Body of pancreas (tissue), 4 donors: ENCODE measurements at regions not wholly inside any gene's neighbourhood (a gene's known extent, or its start where the extent isn't known, plus 50 kb on each side); places are given as distances from the start of the nearest gene placed in this dataset.

Source experiments
- ATAC-seq: fragments of 150-250 bp; one replicate; pipeline ENCODE4 v1.9.1; 2016
- DNase-seq, 4 donors: peaks; one replicate each; pipeline ENCODE4 v3.0.0-alpha.2; 2019
- H3K27ac ChIP-seq, 4 donors: fragments of 200-600 bp; sonication (generic); 1 replicate in 3 of 4; 2 replicates in 1 of 4; pipeline versions ENCODE4 v1.5.1 to v1.6.1; 2016 to 2019; ENCODE audit warnings: mild to moderate bottlenecking in 1 of 4, mixed read lengths in 1 of 4, moderate library complexity in 1 of 4
- H3K27me3 ChIP-seq, 2 donors: fragments of 200-600 bp; sonication (generic); one replicate each; pipeline ENCODE4 v1.6.0; 2016; ENCODE audit warnings: mild to moderate bottlenecking in 1 of 2
- H3K36me3 ChIP-seq, 2 donors: fragments of 200-600 bp; sonication (generic); replicated peaks in 1 of 2; 2 replicates each; pipeline ENCODE4 v1.5.1; 2016; ENCODE audit warnings: low read depth in 2 of 2; ENCODE audit not compliant: insufficient read depth in 1 of 2
- H3K4me1 ChIP-seq: fragments of 200-600 bp; sonication (generic); one replicate; pipeline ENCODE4 v1.6.0; 2016
- H3K4me3 ChIP-seq, 2 donors: fragments of 200-600 bp; sonication (generic); 1 replicate in 1 of 2; 2 replicates in 1 of 2; pipeline ENCODE4 v1.5.1; 2016 to 2019
- H3K9me3 ChIP-seq, 3 donors: fragments of 200-600 bp; sonication (generic); 1 replicate in 2 of 3; 2 replicates in 1 of 3; pipeline ENCODE4 v1.5.1; 2016
- CTCF ChIP-seq, 7 experiments: fragments of 450-650 bp in 4 of 7; fragments of 200-600 bp in 3 of 7; sonication (generic) in 3 of 7; IDR thresholded peaks; one replicate each; pipeline ENCODE4 v1.5.1; 2016 to 2019; ENCODE audit warnings: antibody characterized with exemption in 7 of 7
- POLR2A ChIP-seq, 3 donors: fragments of 450-650 bp; IDR thresholded peaks; one replicate each; pipeline ENCODE4 v1.6.1; 2016; ENCODE audit warnings: antibody characterized with exemption in 3 of 3, mild to moderate bottlenecking in 2 of 3
- WGBS, 2 donors: methylation state at CpG; one replicate each; pipeline ENCODE4 v1.1.5; 2017; 5-methylcytosine and 5-hydroxymethylcytosine counted together
- intact Hi-C: fragments of 100-400 bp; cut with DNase I; formaldehyde crosslinking; loops from one replicate; pipeline ENCODE4 v1.15.1; 2023

DNA sequence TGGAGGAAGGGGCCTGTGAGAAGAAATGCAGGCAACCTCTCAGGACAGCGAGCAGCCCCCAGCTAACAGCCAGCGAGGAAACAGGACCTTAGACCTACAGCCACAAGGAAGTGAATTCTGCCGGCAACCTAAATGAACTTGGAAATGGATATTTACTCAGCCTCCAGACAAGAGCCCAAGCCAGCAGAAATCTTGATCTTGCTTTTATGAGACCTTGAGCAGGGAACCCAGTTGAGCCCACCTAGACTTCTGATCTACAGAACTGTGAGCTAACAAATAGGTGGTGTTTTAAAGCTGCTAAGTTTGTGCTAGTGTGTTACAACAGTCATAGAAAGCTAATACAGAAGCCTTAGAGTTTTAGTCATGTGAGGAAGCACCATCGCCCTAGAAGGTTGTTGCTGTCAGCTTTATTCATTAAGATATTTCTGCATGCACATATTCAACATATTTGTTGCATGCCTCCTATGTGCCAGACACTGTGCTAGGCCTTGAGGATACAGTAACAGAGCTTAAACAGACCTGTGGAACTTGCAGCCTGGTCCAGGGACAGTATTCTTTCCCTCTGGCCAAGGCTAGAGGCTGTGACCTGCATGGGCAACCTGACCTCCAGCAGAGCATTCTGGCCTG lies 50.3 kb downstream of the NALF2 start:
- Histone ChIP-seq H3K36me3 (no peaks in the 10 kb centered on the region), H3K27me3 (no peaks in the 10 kb centered on the region), H3K9me3 (no peaks in the 10 kb centered on the region), H3K4me1 (peaks cover 7% of the 10 kb centered on the region), H3K27ac (no peak overlapping the region), H3K4me3 (no peak overlapping the region)
- intact Hi-C loops: no loop called here
- ATAC-seq: no peak
- no peak for DNase-seq
- TF ChIP-seq POLR2A (IDR thresholded peaks at IDR 0.05) (no peak), CTCF (IDR thresholded peaks at IDR 0.05) (no peak)
- 61 to 66% methylated on average over 3 to 4 of the region's 4 CpGs for WGBS, 2 donors

GRCh38 chrX:69555481-69556041 lies 51.4 kb downstream of the NALF2 start:
- Histone ChIP-seq H3K4me1 (peaks cover 7% of the 10 kb centered on the region), H3K9me3 (no peaks in the 10 kb centered on the region), H3K27me3 (no peaks in the 10 kb centered on the region), H3K27ac (peak overlapping the region in 1 of 4 donors; percentile 45), H3K4me3 (no peak overlapping the region), H3K36me3 (no peaks in the 10 kb centered on the region)
- WGBS, 2 donors: 74 to 94% methylated on average over 2 to 6 of the region's 6 CpGs
- DNase-seq (no peak), ATAC-seq (no peak)
- intact Hi-C loops: no loop called here
- TF ChIP-seq POLR2A (IDR thresholded peaks at IDR 0.05) (no peak), CTCF (IDR thresholded peaks at IDR 0.05) (no peak)

DNA sequence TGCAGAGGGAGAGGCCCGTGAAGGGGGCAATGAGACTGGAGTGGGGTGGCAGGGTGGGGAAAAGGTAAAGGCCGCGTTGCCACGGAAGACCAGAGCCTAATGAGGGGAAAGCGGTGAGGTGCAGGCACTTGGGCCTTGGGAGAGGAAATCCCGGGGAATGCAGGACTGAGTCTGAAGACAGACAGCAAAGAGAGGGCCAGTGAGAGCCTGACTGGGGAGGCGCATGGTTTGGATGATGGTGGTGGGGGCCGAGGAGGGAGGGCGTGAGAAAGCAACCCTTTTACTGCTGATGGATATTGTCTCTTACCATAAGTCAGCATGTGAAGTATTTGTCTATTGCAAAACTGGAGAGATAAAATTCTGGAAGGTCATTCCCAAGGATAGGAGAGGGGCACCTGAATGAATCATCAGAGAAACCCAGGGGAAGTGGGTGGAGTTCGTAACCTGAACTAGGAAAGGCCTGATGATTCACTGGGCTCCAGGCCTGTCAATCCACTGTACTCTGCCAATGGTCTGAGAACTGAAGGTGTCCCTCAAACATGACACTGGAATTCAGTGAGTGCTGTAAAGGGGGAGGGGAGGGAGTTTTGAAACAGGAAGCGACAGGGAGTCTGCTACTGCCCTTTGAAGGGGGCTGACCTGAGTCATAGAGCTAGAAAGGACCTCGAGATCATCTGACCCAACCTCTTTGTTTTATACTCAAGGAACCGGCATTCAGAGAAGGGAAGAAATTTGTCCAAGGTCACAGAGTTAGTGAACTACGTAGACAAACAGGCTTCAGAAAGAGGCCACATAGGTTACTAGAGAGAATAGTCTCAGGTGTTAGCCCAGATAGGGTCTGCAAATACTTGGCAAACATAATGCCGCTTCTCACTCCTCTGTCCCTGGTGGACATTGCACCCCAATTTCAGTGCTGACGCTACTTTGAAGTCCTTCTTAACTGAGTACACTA lies 52.2 kb downstream of the NALF2 start:
- WGBS, 2 donors: 58 to 60% methylated on average over 16 of the region's 16 CpGs
- peak; percentile 24 to 66 (median 50) for DNase-seq

DNA sequence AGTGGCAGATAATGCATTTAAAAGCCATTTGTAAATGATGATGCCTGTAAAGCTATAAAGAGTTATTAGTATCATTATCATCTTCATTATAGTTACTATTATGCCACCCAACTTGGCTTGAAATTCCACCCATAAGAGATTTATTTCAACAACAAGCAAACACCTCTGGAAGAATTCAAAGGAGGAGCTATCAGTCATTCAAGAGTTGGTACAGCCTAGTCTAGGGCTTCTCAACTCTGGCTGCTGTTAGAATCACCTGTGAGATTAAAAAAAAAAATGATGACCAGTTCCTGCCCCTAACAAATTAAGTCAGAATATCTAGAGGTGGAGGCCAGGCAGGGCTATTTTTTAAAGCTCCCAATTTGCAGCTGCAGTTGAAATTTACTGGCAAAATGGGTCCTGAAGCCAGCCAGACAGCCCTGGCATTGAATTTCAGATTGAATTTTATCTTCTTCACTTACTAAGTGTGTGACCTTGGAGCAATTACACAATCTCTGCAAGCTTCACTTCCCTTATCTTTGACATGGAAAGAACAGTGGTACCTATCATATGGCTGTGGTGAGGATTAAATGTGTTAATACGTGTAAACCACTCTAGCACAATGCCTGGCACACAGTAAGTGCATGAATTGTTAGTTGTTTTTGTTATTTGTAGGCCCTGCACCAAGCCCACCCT lies 52.9 kb upstream of the EDA start:
- no peak for ATAC-seq
- Histone ChIP-seq H3K9me3 (no peaks in the 10 kb centered on the region), H3K4me1 (no peaks in the 10 kb centered on the region), H3K27me3 (no peaks in the 10 kb centered on the region), H3K36me3 (no peaks in the 10 kb centered on the region), H3K27ac (no peak overlapping the region), H3K4me3 (no peak overlapping the region)
- intact Hi-C loops: no loop called here
- 9 to 14% methylated on average over 1 of the region's 1 CpG for WGBS, 2 donors
- DNase-seq: no peak
- no peak for TF ChIP-seq CTCF (IDR thresholded peaks at IDR 0.05)
- TF ChIP-seq POLR2A (IDR thresholded peaks at IDR 0.05): no peak

More for the DNA sequence above, 52.2 kb downstream of the NALF2 start:
- Histone ChIP-seq H3K4me1 (peaks cover 7% of the 10 kb centered on the region), H3K27ac (peak overlapping the region in 1 of 4 donors; percentile 45), H3K9me3 (no peaks in the 10 kb centered on the region), H3K36me3 (no peaks in the 10 kb centered on the region), H3K4me3 (no peak overlapping the region), H3K27me3 (no peaks in the 10 kb centered on the region)
- intact Hi-C loops: no loop called here
- peak; percentile 78 for ATAC-seq
- no peak for TF ChIP-seq CTCF (IDR thresholded peaks at IDR 0.05)
- TF ChIP-seq POLR2A (IDR thresholded peaks at IDR 0.05): no peak
